ENCODE measurements at regions not wholly inside any gene's neighbourhood (a gene's known extent, or its start where the extent isn't known, plus 50 kb on each side); places are given as distances from the start of the nearest gene placed in this dataset.

DNA sequence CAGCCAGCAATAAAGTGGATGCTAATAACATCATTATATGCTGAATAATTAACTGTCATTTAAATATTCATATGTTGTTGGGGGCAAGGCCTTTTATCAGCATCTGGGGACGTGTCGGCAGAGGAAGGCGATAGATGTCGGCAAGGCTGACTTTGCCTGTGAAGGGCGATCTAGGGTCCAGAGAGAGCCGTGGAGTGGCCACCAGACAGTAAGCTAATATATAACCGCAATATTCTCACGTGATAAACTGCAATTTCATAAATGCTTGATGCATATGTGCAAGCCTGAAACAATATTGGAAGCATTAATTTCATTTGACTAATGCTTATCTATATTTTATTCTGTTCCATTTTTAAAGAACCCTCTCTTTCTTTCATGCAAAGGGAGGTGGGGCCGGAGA, 141.0 kb upstream of the POU3F1 start:
- TF ChIP-seq, protein P1, sequence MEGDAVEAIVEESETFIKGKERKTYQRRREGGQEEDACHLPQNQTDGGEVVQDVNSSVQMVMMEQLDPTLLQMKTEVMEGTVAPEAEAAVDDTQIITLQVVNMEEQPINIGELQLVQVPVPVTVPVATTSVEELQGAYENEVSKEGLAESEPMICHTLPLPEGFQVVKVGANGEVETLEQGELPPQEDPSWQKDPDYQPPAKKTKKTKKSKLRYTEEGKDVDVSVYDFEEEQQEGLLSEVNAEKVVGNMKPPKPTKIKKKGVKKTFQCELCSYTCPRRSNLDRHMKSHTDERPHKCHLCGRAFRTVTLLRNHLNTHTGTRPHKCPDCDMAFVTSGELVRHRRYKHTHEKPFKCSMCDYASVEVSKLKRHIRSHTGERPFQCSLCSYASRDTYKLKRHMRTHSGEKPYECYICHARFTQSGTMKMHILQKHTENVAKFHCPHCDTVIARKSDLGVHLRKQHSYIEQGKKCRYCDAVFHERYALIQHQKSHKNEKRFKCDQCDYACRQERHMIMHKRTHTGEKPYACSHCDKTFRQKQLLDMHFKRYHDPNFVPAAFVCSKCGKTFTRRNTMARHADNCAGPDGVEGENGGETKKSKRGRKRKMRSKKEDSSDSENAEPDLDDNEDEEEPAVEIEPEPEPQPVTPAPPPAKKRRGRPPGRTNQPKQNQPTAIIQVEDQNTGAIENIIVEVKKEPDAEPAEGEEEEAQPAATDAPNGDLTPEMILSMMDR (conservative IDR thresholded peaks at IDR 0.05): no peak
- no peak for TF ChIP-seq ZFX (IDR thresholded peaks at IDR 0.05)
